A549 (cell line): ENCODE measurements at regions not wholly inside any gene's neighbourhood (a gene's known extent, or its start where the extent isn't known, plus 50 kb on each side); places are given as distances from the start of the nearest gene placed in this dataset.
A peak's percentile ranks its signal among the peaks of the same experiment; 100 is the strongest.

Experiments
- ATAC-seq, 2 experiments: fragments of 200-7000 bp in 1 of 2; fragments of >200 bp in 1 of 2; cut with Nextera tagmentation in 1 of 2; cut with Tn5 transposase in 1 of 2; 3 replicates each; pipeline versions ENCODE4 v1.8.0 to v1.9.1; 2018 to 2020; ENCODE audit warnings: mild to moderate bottlenecking in 1 of 2, moderate library complexity in 1 of 2
- CTCF ChIA-PET: fragments of 300-600 bp; sonication (Branson Sonifier 250); formaldehyde crosslinking; extraction: SDS; loops from one replicate; lab custom pipeline; 2021; ENCODE audit warnings: antibody characterized with exemption, inconsistent platforms; lab: Yijun Ruan, JAX
- POLR2A ChIA-PET: fragments of 350-600 bp; formaldehyde crosslinking; extraction: SDS; loops from one replicate; lab custom pipeline; 2021; ENCODE audit warnings: antibody characterized with exemption, inconsistent platforms; lab: Yijun Ruan, JAX
- DNase-seq, 2 experiments: peaks; one replicate each; pipeline versions ENCODE4 v3.0.0 to v3.0.0-alpha.2; 2011 to 2016; ENCODE audit warnings: low read depth in 1 of 2, low spot score in 1 of 2
- FAIRE-seq: peaks from 2 replicates; lab custom pipeline; 2011; peaks lifted over from hg19 to GRCh38; lab: Jason Lieb, UNC
- H3K27ac ChIP-seq, 2 experiments: fragments of >200 bp; sonication (Bioruptor Twin); formaldehyde crosslinking; 3 replicates each; pipeline ENCODE4 v1.5.1; 2016 to 2017
- H3K4me1 ChIP-seq: fragments of >200 bp; sonication (Bioruptor Twin); formaldehyde crosslinking; 3 replicates; pipeline ENCODE4 v1.6.1; 2016
- H3K4me2 ChIP-seq: fragments of >200 bp; sonication (Bioruptor Twin); formaldehyde crosslinking; 3 replicates; pipeline ENCODE4 v1.6.1; 2016
- H3K4me3 ChIP-seq: fragments of >200 bp; sonication (Bioruptor Twin); formaldehyde crosslinking; 3 replicates; pipeline ENCODE4 v1.5.1; 2016
- H3K9me3 ChIP-seq: fragments of >200 bp; sonication (Bioruptor Twin); formaldehyde crosslinking; 3 replicates; pipeline ENCODE4 v1.6.1; 2016
- BHLHE40 ChIP-seq: IDR thresholded peaks from 2 replicates; pipeline ENCODE4 v1.6.1; 2012; ENCODE audit warnings: low read depth, low read length, inconsistent platforms
- CBX2 ChIP-seq: fragments of 200-600 bp; sonication (generic); IDR thresholded peaks from 2 replicates; pipeline ENCODE4 v1.6.1; 2016; ENCODE audit warnings: low read depth, mild to moderate bottlenecking, borderline replicate concordance
- CBX8 ChIP-seq: fragments of 200-600 bp; sonication (generic); IDR thresholded peaks from 2 replicates; pipeline ENCODE4 v1.6.1; 2016
- CEBPB ChIP-seq, 2 experiments: fragments of >200 bp in 1 of 2; sonication (Bioruptor Twin) in 1 of 2; formaldehyde crosslinking in 1 of 2; IDR thresholded peaks; 2 replicates each; pipeline ENCODE4 v1.6.1; 2012 to 2016
- CHD4 ChIP-seq: fragments of 200-600 bp; sonication (generic); IDR thresholded peaks from 2 replicates; pipeline ENCODE4 v1.6.1; 2016; ENCODE audit warnings: antibody characterized with exemption, mild to moderate bottlenecking, borderline replicate concordance
- ELK1 ChIP-seq: fragments of 150-350 bp; IDR thresholded peaks from 2 replicates; pipeline ENCODE4 v1.6.1; 2014; ENCODE audit warnings: low read depth, mild to moderate bottlenecking, low read length
- EP300 ChIP-seq, 2 experiments: fragments of >200 bp; sonication (Bioruptor Twin); formaldehyde crosslinking; IDR thresholded peaks; 2 replicates in 1 of 2; 3 replicates in 1 of 2; pipeline ENCODE4 v1.6.1; 2016 to 2017
- FOSL2 ChIP-seq, 2 experiments: fragments of 450-650 bp in 1 of 2; fragments of >200 bp in 1 of 2; sonication (Bioruptor Twin) in 1 of 2; formaldehyde crosslinking; IDR thresholded peaks; 2 replicates each; pipeline versions ENCODE4 v1.5.0 to v1.6.1; 2016 to 2020; ENCODE audit warnings: mild to moderate bottlenecking in 1 of 2, moderate library complexity in 1 of 2
- FOXS1 ChIP-seq: fragments of 250-450 bp; sonication (Bioruptor Pico); IDR thresholded peaks from 2 replicates; pipeline ENCODE4 v1.5.0; 2020; ENCODE audit warnings: mild to moderate bottlenecking, moderate library complexity
- GATA3 ChIP-seq: IDR thresholded peaks from 2 replicates; pipeline ENCODE4 v1.6.1; 2012; ENCODE audit warnings: borderline replicate concordance
- HEYL ChIP-seq: fragments of 250-450 bp; sonication (Bioruptor Pico); IDR thresholded peaks from 2 replicates; pipeline ENCODE4 v1.8.0; 2021; ENCODE audit warnings: mild to moderate bottlenecking, moderate library complexity
- HOXB13 ChIP-seq: fragments of 250-450 bp; sonication (Bioruptor Pico); IDR thresholded peaks from 2 replicates; pipeline ENCODE4 v1.5.0; 2020; ENCODE audit warnings: low read depth, mild to moderate bottlenecking, moderate library complexity
- HOXB5 ChIP-seq: fragments of 250-450 bp; sonication (Bioruptor Pico); IDR thresholded peaks from 2 replicates; pipeline ENCODE4 v1.5.0; 2020; ENCODE audit warnings: mild to moderate bottlenecking, moderate library complexity
- JUN ChIP-seq, 2 experiments: fragments of >200 bp; sonication (Bioruptor Twin); formaldehyde crosslinking; IDR thresholded peaks; 2 replicates in 1 of 2; 3 replicates in 1 of 2; pipeline ENCODE4 v1.6.1; 2016 to 2017
- JUNB ChIP-seq: fragments of >200 bp; sonication (Bioruptor Twin); formaldehyde crosslinking; IDR thresholded peaks from 2 replicates; pipeline ENCODE4 v1.6.1; 2016
- MAFK ChIP-seq: fragments of 450-650 bp; IDR thresholded peaks from 2 replicates; pipeline ENCODE4 v1.6.1; 2014; ENCODE audit not compliant: partially characterized antibody
- MYC ChIP-seq: IDR thresholded peaks from 2 replicates; pipeline ENCODE4 v1.6.1; 2012; ENCODE audit warnings: mild to moderate bottlenecking, inconsistent platforms, low read length, improper control_type of control experiment, borderline replicate concordance
- RAD21 ChIP-seq, 2 experiments: fragments of >200 bp in 1 of 2; sonication (Bioruptor Twin) in 1 of 2; formaldehyde crosslinking in 1 of 2; IDR thresholded peaks in 1 of 2; conservative IDR thresholded peaks in 1 of 2; 2 replicates in 1 of 2; 3 replicates in 1 of 2; pipeline ENCODE4 v1.6.1; 2012 to 2018; ENCODE audit warnings: inconsistent platforms in 1 of 2
- REST ChIP-seq: fragments of 200-600 bp; sonication (generic); IDR thresholded peaks from 2 replicates; pipeline ENCODE4 v1.6.1; 2016; ENCODE audit warnings: antibody characterized with exemption, mild to moderate bottlenecking, moderate library complexity
- SMC3 ChIP-seq: fragments of >200 bp; sonication (Bioruptor Twin); formaldehyde crosslinking; IDR thresholded peaks from 3 replicates; pipeline ENCODE4 v1.6.1; 2018; ENCODE audit warnings: inconsistent platforms
- TFCP2L1 ChIP-seq: fragments of 250-450 bp; sonication (Bioruptor Pico); IDR thresholded peaks from 2 replicates; pipeline ENCODE4 v1.5.0; 2021; ENCODE audit warnings: mild to moderate bottlenecking
- TP53 ChIP-seq: fragments of 250-450 bp; sonication (Bioruptor Pico); IDR thresholded peaks from 2 replicates; pipeline ENCODE4 v1.5.0; 2021; ENCODE audit warnings: mild to moderate bottlenecking, moderate library complexity
- WGBS: methylation state at CpG from one replicate; pipeline ENCODE4 v1.1.6; 2017; ENCODE audit errors: missing lambda C conversion rate; 5-methylcytosine and 5-hydroxymethylcytosine counted together
- TF ChIP-seq, protein P1 (sequence below): fragments of 450-650 bp; IDR thresholded peaks from 2 replicates; pipeline ENCODE4 v1.6.1; 2014; ENCODE audit warnings: antibody characterized with exemption
- TF ChIP-seq, protein P2 (sequence below): IDR thresholded peaks from 2 replicates; pipeline ENCODE4 v1.6.1; 2012

DNA sequence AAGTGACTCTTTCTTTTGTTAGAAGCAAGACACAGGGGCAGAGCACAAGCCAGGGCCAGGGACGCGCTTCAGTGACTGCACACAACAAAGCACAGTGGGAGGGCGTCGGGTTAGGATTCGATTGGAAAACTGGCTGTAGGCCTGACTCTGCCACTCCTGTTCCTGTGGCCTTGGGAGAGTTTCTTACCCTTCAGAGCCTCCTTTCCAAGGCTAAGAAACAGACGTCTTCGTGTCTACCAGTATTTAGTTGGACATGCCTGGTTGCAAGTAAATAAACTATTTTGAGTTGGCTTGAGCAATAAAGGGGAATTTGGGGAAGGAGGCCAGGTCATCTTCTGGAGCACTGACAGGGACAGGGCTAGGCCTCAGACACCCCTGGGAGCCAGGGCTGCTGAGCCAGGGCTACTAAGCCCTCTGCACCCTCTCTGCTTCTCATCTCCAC, 549.1 kb downstream of the INSC start:
- CTCF ChIA-PET = interaction anchor here (1.7 to 2.3 kb wide), 2 partner anchors 14 kb away, joined by 10 to 12 read pairs; no protein-coding TSS in a partner anchor
- FAIRE-seq = no peak
- no peak for ATAC-seq
- TF ChIP-seq EP300 (IDR thresholded peaks at IDR 0.05) (no peak), MYC (no peak), REST (no peak), CBX2 (no peak), CBX8 (no peak), HEYL (CRISPR knock-in tag) (no peak), ELK1 (no peak), HOXB13 (CRISPR knock-in tag) (no peak), FOXS1 (CRISPR knock-in tag) (no peak), TFCP2L1 (no peak), HOXB5 (CRISPR knock-in tag) (no peak), JUN (IDR thresholded peaks at IDR 0.05) (no peak), TP53 (CRISPR knock-in tag) (no peak), BHLHE40 (no peak)
- TF ChIP-seq, protein P1, sequence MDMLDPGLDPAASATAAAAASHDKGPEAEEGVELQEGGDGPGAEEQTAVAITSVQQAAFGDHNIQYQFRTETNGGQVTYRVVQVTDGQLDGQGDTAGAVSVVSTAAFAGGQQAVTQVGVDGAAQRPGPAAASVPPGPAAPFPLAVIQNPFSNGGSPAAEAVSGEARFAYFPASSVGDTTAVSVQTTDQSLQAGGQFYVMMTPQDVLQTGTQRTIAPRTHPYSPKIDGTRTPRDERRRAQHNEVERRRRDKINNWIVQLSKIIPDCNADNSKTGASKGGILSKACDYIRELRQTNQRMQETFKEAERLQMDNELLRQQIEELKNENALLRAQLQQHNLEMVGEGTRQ = no peak
- peaks cover 6% of the 10 kb centered on the region; the same call in 1 of the 3 replicates for H3K9me3 ChIP-seq
- H3K4me1 ChIP-seq = peaks cover 41% of the 10 kb centered on the region
- H3K27ac ChIP-seq = peak overlapping the region in 1 of 2 experiments; percentile 41; a peak in 1 of 6 replicates
- POLR2A ChIA-PET = no interaction called here
- no peak overlapping the region for H3K4me3 ChIP-seq
- 20% methylated on average over 7 of the region's 7 CpGs for WGBS
- peak overlapping the region; percentile 39 for H3K4me2 ChIP-seq
- peak in 1 of 2 experiments; percentile 19 for DNase-seq

- CTCF ChIA-PET = interaction anchor here (1.7 kb wide), 1 partner anchor 16 kb away, joined by 12 read pairs; no protein-coding TSS in a partner anchor
- peak; percentile 60 to 83; a peak in 4 of 6 replicates for ATAC-seq
- Histone ChIP-seq H3K9me3 (peaks cover 6% of the 10 kb centered on the region; the same call in 1 of the 3 replicates), H3K4me2 (peak overlapping the region; percentile 27; the same call in 1 of the 3 replicates), H3K4me3 (no peak overlapping the region), H3K27ac (no peak overlapping the region), H3K4me1 (peaks cover 41% of the 10 kb centered on the region)
- POLR2A ChIA-PET = no interaction called here
- peak; percentile 71 for TF ChIP-seq JUNB
- no peak for TF ChIP-seq SMC3
- TF ChIP-seq, protein P2, sequence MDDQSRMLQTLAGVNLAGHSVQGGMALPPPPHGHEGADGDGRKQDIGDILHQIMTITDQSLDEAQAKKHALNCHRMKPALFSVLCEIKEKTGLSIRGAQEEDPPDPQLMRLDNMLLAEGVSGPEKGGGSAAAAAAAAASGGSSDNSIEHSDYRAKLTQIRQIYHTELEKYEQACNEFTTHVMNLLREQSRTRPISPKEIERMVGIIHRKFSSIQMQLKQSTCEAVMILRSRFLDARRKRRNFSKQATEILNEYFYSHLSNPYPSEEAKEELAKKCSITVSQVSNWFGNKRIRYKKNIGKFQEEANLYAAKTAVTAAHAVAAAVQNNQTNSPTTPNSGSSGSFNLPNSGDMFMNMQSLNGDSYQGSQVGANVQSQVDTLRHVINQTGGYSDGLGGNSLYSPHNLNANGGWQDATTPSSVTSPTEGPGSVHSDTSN = peak; percentile 30; the same call in 1 of the 2 replicates
- TF ChIP-seq MAFK = no peak
- peak; percentile 15 to 27; a peak in 2 of 5 replicates for TF ChIP-seq RAD21 (conservative IDR thresholded peaks at IDR 0.05 in 1 of 2, IDR thresholded peaks at IDR 0.05 in 1 of 2)
- TF ChIP-seq CHD4 = no peak
- peak; percentile 98 for TF ChIP-seq GATA3
- TF ChIP-seq FOSL2 (IDR thresholded peaks at IDR 0.05) = 0 out of 2 replicates have a peak, but pooled peaks have one; percentile 13
- TF ChIP-seq FOSL2 (CRISPR knock-in tag; IDR thresholded peaks at IDR 0.05) = peak; percentile 52
- TF ChIP-seq CEBPB (IDR thresholded peaks at IDR 0.05) = peak; percentile 31 to 83; a peak in 3 of 4 replicates
- DNase-seq = peak in 1 of 2 experiments; percentile 69
- WGBS = 0% methylated on average over 4 of the region's 4 CpGs
- FAIRE-seq = peak; percentile 7
These were observed 550.7 kb downstream of the INSC start for GRCh38 chr11:15665368-15665871.
